OCI-LY7 (cell line): ENCODE measurements at regions not wholly inside any gene's neighbourhood (a gene's known extent, or its start where the extent isn't known, plus 50 kb on each side); places are given as distances from the start of the nearest gene placed in this dataset.
"Not testable (repeated sequence)": the region's sequence is repeated elsewhere in the genome, so short reads cannot be mapped to it uniquely, and the experiment has no call there.

Experiments used
- BruUV-seq: library from RNA; stranded (reverse); fragments of 400-500 nt; replicated peaks from 2 replicates; lab custom pipeline; 2021; lab: Mats Ljungman, UMichigan
- CTCF ChIA-PET: fragments of 300-600 bp; sonication (Branson Sonifier 250); formaldehyde crosslinking; loops from one replicate; lab custom pipeline; 2022; ENCODE audit warnings: antibody characterized with exemption; ENCODE audit not compliant: unreplicated experiment; lab: Charles Lee
- POLR2A ChIA-PET: fragments of 300-600 bp; sonication (Branson Sonifier 250); formaldehyde crosslinking; loops from one replicate; lab custom pipeline; 2022; ENCODE audit warnings: antibody characterized with exemption; lab: Charles Lee
- DNase-seq: peaks from one replicate; pipeline ENCODE4 v3.0.0-alpha.2; 2015; ENCODE audit warnings: low spot score
- H2AFZ ChIP-seq: fragments of 200-600 bp; sonication (generic), shearing (Covaris generic); 2 replicates; pipeline ENCODE4 v1.6.1; 2014; ENCODE audit warnings: mild to moderate bottlenecking, antibody characterized with exemption, low read length, moderate library complexity
- H3K27ac ChIP-seq: fragments of 200-600 bp; sonication (generic); 2 replicates; pipeline ENCODE4 v1.5.1; 2014; ENCODE audit warnings: mixed run types, low read depth, mild to moderate bottlenecking, moderate library complexity, low read length, inconsistent platforms; ENCODE audit not compliant: poor library complexity, severe bottlenecking
- H3K36me3 ChIP-seq: fragments of 200-600 bp; sonication (generic); 2 replicates; pipeline ENCODE4 v1.6.1; 2014; ENCODE audit warnings: mild to moderate bottlenecking, antibody characterized with exemption, low read length, moderate library complexity, mixed read lengths; ENCODE audit not compliant: insufficient read depth
- H3K4me1 ChIP-seq: fragments of 200-600 bp; sonication (generic); 2 replicates; pipeline ENCODE4 v1.5.1; 2014; ENCODE audit warnings: mild to moderate bottlenecking, low read length; ENCODE audit not compliant: insufficient read depth, poor library complexity, severe bottlenecking
- H3K4me2 ChIP-seq: fragments of 200-600 bp; sonication (generic); 2 replicates; pipeline ENCODE4 v1.6.1; 2014; ENCODE audit warnings: mild to moderate bottlenecking, low read length
- H3K4me3 ChIP-seq: fragments of 200-600 bp; sonication (generic); 2 replicates; pipeline ENCODE4 v1.5.1; 2014; ENCODE audit warnings: mild to moderate bottlenecking, low read depth, low read length; ENCODE audit not compliant: poor library complexity, severe bottlenecking
- H3K79me2 ChIP-seq: fragments of 200-600 bp; sonication (generic); 2 replicates; pipeline ENCODE4 v1.6.1; 2016; ENCODE audit warnings: low read depth, mild to moderate bottlenecking, low read length, moderate library complexity, mixed read lengths; ENCODE audit not compliant: insufficient read depth
- H3K9me2 ChIP-seq: fragments of 200-600 bp; sonication (generic); 2 replicates; pipeline ENCODE4 v1.6.1; 2016; ENCODE audit warnings: mild to moderate bottlenecking, low read length, mixed read lengths; ENCODE audit not compliant: insufficient read depth
- H3K9me3 ChIP-seq: fragments of 200-600 bp; sonication (generic); 2 replicates; pipeline ENCODE4 v1.6.1; 2014; ENCODE audit warnings: mild to moderate bottlenecking, mixed run types, low read length, mixed read lengths
- H4K20me1 ChIP-seq: fragments of 200-600 bp; sonication (generic); 2 replicates; pipeline ENCODE4 v1.6.1; 2014; ENCODE audit warnings: mild to moderate bottlenecking, antibody characterized with exemption, low read length, moderate library complexity, mixed read lengths; ENCODE audit not compliant: insufficient read depth
- EZH2phosphoT487 ChIP-seq: fragments of 200-600 bp; sonication (generic); IDR thresholded peaks from 2 replicates; pipeline ENCODE4 v1.6.1; 2018; ENCODE audit warnings: low read depth, borderline replicate concordance, mild to moderate bottlenecking, mixed run types, antibody characterized with exemption, low read length, moderate library complexity, mixed read lengths
- intact Hi-C: fragments of 100-400 bp; cut with micrococcal nuclease; formaldehyde crosslinking; loops from one replicate; pipeline ENCODE4 v1.10.0; 2022; ENCODE audit not compliant: unreplicated experiment
- TF ChIP-seq, protein P1 (sequence below): fragments of 200-600 bp; sonication (generic); conservative IDR thresholded peaks from 2 replicates; pipeline ENCODE4 v1.5.1; 2014; ENCODE audit warnings: mild to moderate bottlenecking, antibody characterized with exemption, low read length, moderate library complexity, mixed read lengths

DNA sequence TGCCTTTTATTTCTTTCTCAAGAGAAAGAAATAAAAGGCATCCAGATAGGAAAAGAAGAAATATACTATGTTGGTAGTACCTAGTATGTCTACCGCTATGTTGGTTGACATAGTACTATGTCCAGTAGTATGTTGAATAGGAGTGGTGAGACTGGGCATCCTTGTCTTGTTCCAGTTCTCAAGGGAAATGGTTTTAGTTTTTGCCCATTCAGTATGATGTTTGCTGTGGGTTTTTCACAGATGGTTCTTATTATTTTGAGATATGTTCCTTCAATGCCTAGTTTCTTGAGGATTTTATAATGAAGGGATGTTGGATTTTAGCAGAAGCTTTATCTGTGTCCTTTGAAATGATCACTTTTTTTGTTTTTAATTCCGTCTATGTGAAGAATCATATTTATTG, 53.0 kb upstream of the CSNK1A1L start:
- no peak overlapping the region for H3K4me3 ChIP-seq
- no peak overlapping the region for H3K27ac ChIP-seq
- BruUV-seq: no TSS peak
- DNase-seq: no peak
- no peak overlapping the region for H2AFZ ChIP-seq
- intact Hi-C loops: no loop called here
- H3K4me2 ChIP-seq: no peak overlapping the region
- H3K9me2 ChIP-seq: no peaks in the 10 kb centered on the region
- CTCF ChIA-PET: no interaction called here
- no peaks in the 10 kb centered on the region for H3K36me3 ChIP-seq
- H4K20me1 ChIP-seq: no peaks in the 10 kb centered on the region
- no peaks in the 10 kb centered on the region for H3K4me1 ChIP-seq
- no peaks in the 10 kb centered on the region for H3K79me2 ChIP-seq
- H3K9me3 ChIP-seq: no peaks in the 10 kb centered on the region
- POLR2A ChIA-PET: no interaction called here
- no peak for TF ChIP-seq EZH2phosphoT487
- TF ChIP-seq, protein P1, sequence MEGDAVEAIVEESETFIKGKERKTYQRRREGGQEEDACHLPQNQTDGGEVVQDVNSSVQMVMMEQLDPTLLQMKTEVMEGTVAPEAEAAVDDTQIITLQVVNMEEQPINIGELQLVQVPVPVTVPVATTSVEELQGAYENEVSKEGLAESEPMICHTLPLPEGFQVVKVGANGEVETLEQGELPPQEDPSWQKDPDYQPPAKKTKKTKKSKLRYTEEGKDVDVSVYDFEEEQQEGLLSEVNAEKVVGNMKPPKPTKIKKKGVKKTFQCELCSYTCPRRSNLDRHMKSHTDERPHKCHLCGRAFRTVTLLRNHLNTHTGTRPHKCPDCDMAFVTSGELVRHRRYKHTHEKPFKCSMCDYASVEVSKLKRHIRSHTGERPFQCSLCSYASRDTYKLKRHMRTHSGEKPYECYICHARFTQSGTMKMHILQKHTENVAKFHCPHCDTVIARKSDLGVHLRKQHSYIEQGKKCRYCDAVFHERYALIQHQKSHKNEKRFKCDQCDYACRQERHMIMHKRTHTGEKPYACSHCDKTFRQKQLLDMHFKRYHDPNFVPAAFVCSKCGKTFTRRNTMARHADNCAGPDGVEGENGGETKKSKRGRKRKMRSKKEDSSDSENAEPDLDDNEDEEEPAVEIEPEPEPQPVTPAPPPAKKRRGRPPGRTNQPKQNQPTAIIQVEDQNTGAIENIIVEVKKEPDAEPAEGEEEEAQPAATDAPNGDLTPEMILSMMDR: no peak

DNA sequence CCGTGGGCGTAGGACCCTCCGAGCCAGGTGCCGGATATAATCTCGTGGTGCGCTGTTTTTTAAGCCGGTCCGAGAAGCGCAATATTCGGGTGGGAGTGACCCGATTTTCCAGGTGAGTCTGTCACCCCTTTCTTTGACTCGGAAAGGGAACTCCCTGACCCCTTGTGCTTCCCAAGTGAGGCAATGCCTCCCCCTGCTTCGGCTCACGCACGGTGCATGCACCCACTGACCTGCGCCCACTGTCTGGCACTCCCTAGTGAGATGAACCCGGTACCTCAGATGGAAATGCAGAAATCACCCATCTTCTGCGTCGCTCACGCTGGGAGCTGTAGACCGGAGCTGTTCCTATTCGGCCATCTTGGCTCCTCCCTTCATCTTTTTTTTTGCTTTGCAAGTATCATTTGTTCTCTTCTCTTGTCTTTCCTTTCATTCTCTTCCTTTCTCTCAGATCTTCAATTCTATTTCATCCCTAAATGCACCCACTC, 50.2 kb upstream of the CSNK1A1L start:
- H3K36me3 ChIP-seq, DNase-seq, H4K20me1 ChIP-seq, CTCF ChIA-PET, H3K27ac ChIP-seq, H2AFZ ChIP-seq, intact Hi-C loops, BruUV-seq, H3K79me2 ChIP-seq, H3K4me3 ChIP-seq, H3K9me2 ChIP-seq, H3K9me3 ChIP-seq, H3K4me2 ChIP-seq, H3K4me1 ChIP-seq: not testable (repeated sequence)
- POLR2A ChIA-PET: interaction anchor here (0.6 to 1.0 kb wide), 2 partner anchors 19 to 20 kb away, joined by 3 read pairs; no protein-coding TSS in a partner anchor
